ENCODE measurements at regions not wholly inside any gene's neighbourhood (a gene's known extent, or its start where the extent isn't known, plus 50 kb on each side); places are given as distances from the start of the nearest gene placed in this dataset.

- no peak overlapping the region for H3K4ac ChIP-seq (ENCODE audit: low read depth, low read length)
- no peak overlapping the region for H4K5ac ChIP-seq (ENCODE audit: insufficient read length, low read depth, low read length)
- no peak overlapping the region for H4K91ac ChIP-seq (ENCODE audit: insufficient read length, low read depth, low read length)
- H3K27me3 ChIP-seq (ENCODE audit: insufficient read depth, low read length): no peaks in the 10 kb centered on the region
- H2BK15ac ChIP-seq (ENCODE audit: low read depth, low read length): no peak overlapping the region
- no peak overlapping the region for H3K9ac ChIP-seq (ENCODE audit: extremely low read depth, insufficient read length, low read length)
- no peaks in the 10 kb centered on the region for H3K4me1 ChIP-seq (ENCODE audit: insufficient read depth, low read length)
- no peaks in the 10 kb centered on the region for H3K9me3 ChIP-seq (ENCODE audit: control insufficient read depth, low read depth, low read length)
- Mint-ChIP-seq H3K4me3 (no peak overlapping the region), H3K9me3 (no peaks in the 10 kb centered on the region), H3K27me3 (ENCODE audit: low read depth) (no peaks in the 10 kb centered on the region), H3K27ac (no peak overlapping the region), H3K36me3 (ENCODE audit: insufficient read depth in 1 of 3, low read depth in 3 of 3) (no peaks in the 10 kb centered on the region), H3K4me1 (peaks cover 18 to 20% of the 10 kb centered on the region in 2 experiments)
- H4K8ac ChIP-seq (replicated peaks; ENCODE audit: insufficient read length, low read depth, low read length): no peak overlapping the region
- H3T11ph ChIP-seq (ENCODE audit: low read length): no peak overlapping the region
- no peak overlapping the region for H3K56ac ChIP-seq (ENCODE audit: insufficient read length, low read depth, low read length)
- H3K23me2 ChIP-seq (ENCODE audit: insufficient read length, low read depth, low read length, poor library complexity, severe bottlenecking): no peaks in the 10 kb centered on the region
- TF ChIP-seq CTCF (conservative IDR thresholded peaks at IDR 0.05): no peak
- no peak for DNase-seq
- H3K79me1 ChIP-seq (ENCODE audit: insufficient read depth, low read depth, low read length, poor library complexity, severe bottlenecking): no peaks in the 10 kb centered on the region
- H2BK120ac ChIP-seq (ENCODE audit: low read depth, low read length, poor library complexity, severe bottlenecking): no peak overlapping the region
- no peak overlapping the region for H2AK5ac ChIP-seq (ENCODE audit: insufficient read length, low read length)
- H4K20me1 ChIP-seq (ENCODE audit: control insufficient read depth, insufficient read depth, insufficient read length): no peaks in the 10 kb centered on the region
- no peak overlapping the region for H3K4me2 ChIP-seq (ENCODE audit: insufficient read depth, insufficient read length, low read length)
- no peak overlapping the region for H3K18ac ChIP-seq (ENCODE audit: insufficient read length, low read depth, low read length)
- H2BK20ac ChIP-seq (ENCODE audit: low read depth, low read length, poor library complexity, severe bottlenecking): no peak overlapping the region
- H2AFZ ChIP-seq (ENCODE audit: low read length): no peak overlapping the region
- no peaks in the 10 kb centered on the region for H3K79me2 ChIP-seq (ENCODE audit: insufficient read depth, low read length)
- no peak overlapping the region for H3K27ac ChIP-seq (ENCODE audit: insufficient read length, low read depth, low read length)
- no peak overlapping the region for H3K23ac ChIP-seq (ENCODE audit: insufficient read length, low read depth, low read length)
- H2BK12ac ChIP-seq (ENCODE audit: insufficient read length, low read depth, low read length): no peak overlapping the region
- no CpG with 5 or more reads among the region's 2 CpGs for WGBS (ENCODE audit: extremely low coverage, insufficient read length, low lambda C conversion rate)
- H3K14ac ChIP-seq (ENCODE audit: insufficient read depth, low read length): no peak overlapping the region
- no peak overlapping the region for H2BK5ac ChIP-seq (ENCODE audit: insufficient read length, low read length)
Observed at GRCh38 chr12:87846045-87846444, 183.2 kb downstream of the C12orf50 start.
